D721Med (cell line): ENCODE measurements at regions not wholly inside any gene's neighbourhood (a gene's known extent, or its start where the extent isn't known, plus 50 kb on each side); places are given as distances from the start of the nearest gene placed in this dataset.
"Not testable (repeated sequence)": the region's sequence is repeated elsewhere in the genome, so short reads cannot be mapped to it uniquely, and the experiment has no call there.

Experiments used
- DNase-seq: peaks from one replicate; pipeline ENCODE4 v3.0.0; 2011; ENCODE audit warnings: low spot score; ENCODE audit not compliant: insufficient read length
- FAIRE-seq: peaks from 2 replicates; lab custom pipeline; 2011; peaks lifted over from hg19 to GRCh38; lab: Jason Lieb, UNC
- TF ChIP-seq, protein P1 (sequence below): IDR thresholded peaks from 2 replicates; pipeline ENCODE4 v1.5.1; 2012; ENCODE audit warnings: mild to moderate bottlenecking, control low read depth; ENCODE audit not compliant: insufficient read depth; ENCODE audit errors: missing control alignments

DNA sequence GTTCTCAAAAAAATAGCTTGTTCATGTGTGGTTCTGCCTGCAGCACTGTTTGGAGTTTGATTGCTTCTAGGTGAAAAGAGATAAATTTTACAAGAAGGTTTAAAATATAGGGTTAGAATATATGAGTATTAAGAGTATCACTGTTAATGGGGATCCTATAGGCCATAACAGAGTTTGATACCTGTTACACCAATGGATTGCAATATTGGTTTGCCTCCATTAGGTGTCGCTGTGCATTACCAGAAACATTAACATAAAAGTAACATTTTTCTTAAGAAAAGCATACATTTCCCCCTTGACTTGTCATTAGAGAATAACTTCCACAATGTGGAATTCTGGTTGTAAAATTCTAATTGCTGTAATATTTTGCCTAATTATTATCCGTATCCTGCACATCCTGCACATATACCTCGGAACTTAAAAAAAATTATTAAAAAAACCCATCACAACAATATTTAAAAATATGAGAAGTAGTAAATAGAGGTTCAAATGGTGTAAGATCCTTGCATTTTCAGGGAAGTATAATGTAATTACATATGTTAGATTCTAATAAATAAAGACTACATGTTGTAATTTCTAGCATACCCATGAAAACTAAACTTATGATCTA, 63.0 kb downstream of the CYP4A11 start:
- TF ChIP-seq, protein P1, sequence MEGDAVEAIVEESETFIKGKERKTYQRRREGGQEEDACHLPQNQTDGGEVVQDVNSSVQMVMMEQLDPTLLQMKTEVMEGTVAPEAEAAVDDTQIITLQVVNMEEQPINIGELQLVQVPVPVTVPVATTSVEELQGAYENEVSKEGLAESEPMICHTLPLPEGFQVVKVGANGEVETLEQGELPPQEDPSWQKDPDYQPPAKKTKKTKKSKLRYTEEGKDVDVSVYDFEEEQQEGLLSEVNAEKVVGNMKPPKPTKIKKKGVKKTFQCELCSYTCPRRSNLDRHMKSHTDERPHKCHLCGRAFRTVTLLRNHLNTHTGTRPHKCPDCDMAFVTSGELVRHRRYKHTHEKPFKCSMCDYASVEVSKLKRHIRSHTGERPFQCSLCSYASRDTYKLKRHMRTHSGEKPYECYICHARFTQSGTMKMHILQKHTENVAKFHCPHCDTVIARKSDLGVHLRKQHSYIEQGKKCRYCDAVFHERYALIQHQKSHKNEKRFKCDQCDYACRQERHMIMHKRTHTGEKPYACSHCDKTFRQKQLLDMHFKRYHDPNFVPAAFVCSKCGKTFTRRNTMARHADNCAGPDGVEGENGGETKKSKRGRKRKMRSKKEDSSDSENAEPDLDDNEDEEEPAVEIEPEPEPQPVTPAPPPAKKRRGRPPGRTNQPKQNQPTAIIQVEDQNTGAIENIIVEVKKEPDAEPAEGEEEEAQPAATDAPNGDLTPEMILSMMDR: peak; percentile 53
- not testable (repeated sequence) for DNase-seq
- FAIRE-seq: peak; percentile 29

DNA sequence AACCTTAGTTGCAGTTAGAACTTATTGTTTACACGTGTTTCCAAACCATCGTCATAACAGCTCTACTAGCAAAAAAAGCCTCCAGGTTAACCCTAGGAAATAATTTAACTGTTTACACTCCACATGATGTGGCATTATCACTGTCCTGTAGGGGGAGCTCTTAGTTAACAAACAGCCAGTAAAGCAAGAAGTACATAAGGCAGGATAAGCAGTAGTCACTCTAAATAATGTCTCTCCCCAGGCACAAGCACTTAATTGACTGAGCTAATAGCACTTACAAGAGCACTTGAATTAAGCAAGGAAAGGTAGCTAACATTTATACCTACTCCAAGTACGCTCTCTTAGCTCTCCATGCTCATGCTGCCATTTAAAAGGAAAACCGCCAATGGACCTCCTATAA, 65.2 kb downstream of the CYP4A11 start:
- not testable (repeated sequence) for DNase-seq, FAIRE-seq
- TF ChIP-seq, protein P1: peak; percentile 29
